Adrenal gland (tissue), 5 donors: ENCODE measurements at regions not wholly inside any gene's neighbourhood (a gene's known extent, or its start where the extent isn't known, plus 50 kb on each side); places are given as distances from the start of the nearest gene placed in this dataset.

Source experiments
- POLR2A ChIP-seq, 2 donors: fragments of 450-650 bp; IDR thresholded peaks; one replicate each; pipeline ENCODE4 v1.6.1; 2017; ENCODE audit warnings: antibody characterized with exemption in 2 of 2, mild to moderate bottlenecking in 2 of 2, moderate library complexity in 1 of 2
- TF ChIP-seq, protein P1 (sequence below), 6 experiments: fragments of 450-650 bp in 4 of 6; fragments of 200-600 bp in 2 of 6; sonication (generic) in 1 of 6; IDR thresholded peaks; 1 replicate in 5 of 6; 2 replicates in 1 of 6; pipeline versions ENCODE4 v1.5.1 to v1.8.0; 2016 to 2021; ENCODE audit warnings: antibody characterized with exemption in 6 of 6, mild to moderate bottlenecking in 2 of 6, moderate library complexity in 1 of 6
- donor health status: DM: no; HTN: no; CAD: no.

DNA sequence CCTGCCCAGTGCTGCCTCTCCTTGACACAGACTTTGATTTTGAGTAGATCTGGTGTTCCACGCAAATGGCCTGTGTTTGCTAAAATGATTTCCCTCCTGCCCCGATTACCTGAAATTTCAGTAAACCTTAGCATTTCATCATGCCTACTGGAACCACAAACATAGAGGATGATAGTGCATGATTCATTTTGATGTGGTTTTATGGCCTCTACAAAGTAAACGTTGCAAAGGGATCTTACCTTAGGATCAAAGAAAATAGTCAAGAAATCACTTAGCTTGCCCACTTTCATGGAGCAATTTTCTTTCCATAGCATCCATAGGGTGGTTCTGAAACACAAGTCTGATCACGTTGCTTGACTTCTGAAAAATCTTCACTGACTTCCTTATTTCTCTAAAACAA, 524.6 kb upstream of the ATP11B start:
- TF ChIP-seq, protein P1, sequence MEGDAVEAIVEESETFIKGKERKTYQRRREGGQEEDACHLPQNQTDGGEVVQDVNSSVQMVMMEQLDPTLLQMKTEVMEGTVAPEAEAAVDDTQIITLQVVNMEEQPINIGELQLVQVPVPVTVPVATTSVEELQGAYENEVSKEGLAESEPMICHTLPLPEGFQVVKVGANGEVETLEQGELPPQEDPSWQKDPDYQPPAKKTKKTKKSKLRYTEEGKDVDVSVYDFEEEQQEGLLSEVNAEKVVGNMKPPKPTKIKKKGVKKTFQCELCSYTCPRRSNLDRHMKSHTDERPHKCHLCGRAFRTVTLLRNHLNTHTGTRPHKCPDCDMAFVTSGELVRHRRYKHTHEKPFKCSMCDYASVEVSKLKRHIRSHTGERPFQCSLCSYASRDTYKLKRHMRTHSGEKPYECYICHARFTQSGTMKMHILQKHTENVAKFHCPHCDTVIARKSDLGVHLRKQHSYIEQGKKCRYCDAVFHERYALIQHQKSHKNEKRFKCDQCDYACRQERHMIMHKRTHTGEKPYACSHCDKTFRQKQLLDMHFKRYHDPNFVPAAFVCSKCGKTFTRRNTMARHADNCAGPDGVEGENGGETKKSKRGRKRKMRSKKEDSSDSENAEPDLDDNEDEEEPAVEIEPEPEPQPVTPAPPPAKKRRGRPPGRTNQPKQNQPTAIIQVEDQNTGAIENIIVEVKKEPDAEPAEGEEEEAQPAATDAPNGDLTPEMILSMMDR (IDR thresholded peaks at IDR 0.05) = no peak
- TF ChIP-seq POLR2A (IDR thresholded peaks at IDR 0.05) = no peak
